Heart left ventricle (tissue), 13 donors: ENCODE measurements at regions not wholly inside any gene's neighbourhood (a gene's known extent, or its start where the extent isn't known, plus 50 kb on each side); places are given as distances from the start of the nearest gene placed in this dataset.

Experiments
- POLR2A ChIP-seq, 2 donors: fragments of 450-650 bp; IDR thresholded peaks; one replicate each; pipeline ENCODE4 v1.6.1; 2017; ENCODE audit warnings: antibody characterized with exemption in 2 of 2, mild to moderate bottlenecking in 2 of 2, moderate library complexity in 2 of 2
- TF ChIP-seq, protein P1 (sequence below), 12 donors: fragments of 200-600 bp; sonication (generic) in 4 of 12; IDR thresholded peaks; one replicate each; pipeline versions ENCODE4 v1.5.0 to v1.8.0; 2018 to 2022; ENCODE audit warnings: antibody characterized with exemption in 12 of 12, mild to moderate bottlenecking in 5 of 12
- donor health status: ischemic (EF 13 %, LVEDD 7.1; RV severe dilation, severe dysfunction).
- donor health status: DM: no; HTN: yes; CAD: no.
- donor health status: DM: no; HTN: no; CAD: no.
- donor health status: ischemic (EF 25% LVEDD 6.9; RV normal size, moderate dysfunction).
- donor health status: ischemic (EF 25% LVEDD 5.7; RV mildly dilated, moderate dysfunction).
- donor health status: ischemic (EF 35%, LVEDD 5.7; RV mildly dilated, moderate dysfunction).
- donor health status: nonischemic (EF 11% LVEDD 7.7; RV severe dilation, severe dysfunction).
- donor health status: DM: yes; HTN: yes; CAD: no.
- donor health status: PGD.
- donor health status: ischemic (EF 29% LVEDD 5.4; RV normal size, mild dysfunction).
- donor health status: nonischemic (EF 23%, LVEDD 6.1; RV moderate dilation, normal function).

DNA sequence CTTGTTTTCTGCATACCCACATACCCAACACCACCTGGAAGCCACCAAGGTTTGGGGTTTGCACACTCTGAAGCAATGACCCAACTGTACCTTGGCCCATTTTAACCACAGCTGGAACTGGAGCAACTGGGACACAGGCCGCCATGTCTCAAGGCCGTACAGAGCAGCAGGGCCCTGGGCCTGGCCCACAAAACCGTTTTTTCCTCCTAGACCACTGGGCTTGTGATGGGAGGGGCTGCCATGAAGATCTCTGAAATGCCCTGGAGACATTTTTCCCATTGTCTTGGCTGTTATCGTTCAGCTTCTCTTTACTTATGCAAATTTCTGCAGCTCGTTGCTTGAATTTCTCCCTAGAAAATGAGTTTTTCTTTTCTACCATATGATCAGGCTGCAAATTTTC is 96.7 kb upstream of the PLEKHA5 start:
- TF ChIP-seq POLR2A (IDR thresholded peaks at IDR 0.05): no peak
- TF ChIP-seq, protein P1, sequence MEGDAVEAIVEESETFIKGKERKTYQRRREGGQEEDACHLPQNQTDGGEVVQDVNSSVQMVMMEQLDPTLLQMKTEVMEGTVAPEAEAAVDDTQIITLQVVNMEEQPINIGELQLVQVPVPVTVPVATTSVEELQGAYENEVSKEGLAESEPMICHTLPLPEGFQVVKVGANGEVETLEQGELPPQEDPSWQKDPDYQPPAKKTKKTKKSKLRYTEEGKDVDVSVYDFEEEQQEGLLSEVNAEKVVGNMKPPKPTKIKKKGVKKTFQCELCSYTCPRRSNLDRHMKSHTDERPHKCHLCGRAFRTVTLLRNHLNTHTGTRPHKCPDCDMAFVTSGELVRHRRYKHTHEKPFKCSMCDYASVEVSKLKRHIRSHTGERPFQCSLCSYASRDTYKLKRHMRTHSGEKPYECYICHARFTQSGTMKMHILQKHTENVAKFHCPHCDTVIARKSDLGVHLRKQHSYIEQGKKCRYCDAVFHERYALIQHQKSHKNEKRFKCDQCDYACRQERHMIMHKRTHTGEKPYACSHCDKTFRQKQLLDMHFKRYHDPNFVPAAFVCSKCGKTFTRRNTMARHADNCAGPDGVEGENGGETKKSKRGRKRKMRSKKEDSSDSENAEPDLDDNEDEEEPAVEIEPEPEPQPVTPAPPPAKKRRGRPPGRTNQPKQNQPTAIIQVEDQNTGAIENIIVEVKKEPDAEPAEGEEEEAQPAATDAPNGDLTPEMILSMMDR (IDR thresholded peaks at IDR 0.05): no peak
